ENCODE measurements at regions not wholly inside any gene's neighbourhood (a gene's known extent, or its start where the extent isn't known, plus 50 kb on each side); places are given as distances from the start of the nearest gene placed in this dataset.

GRCh38 chr12:67504026-67504425, 144.5 kb upstream of the DYRK2 start:
- DNase-seq: no peak

GRCh38 chr12:67506739-67507138, 141.8 kb upstream of the DYRK2 start:
- DNase-seq: no peak

GRCh38 chr12:67508830-67509229, 139.7 kb upstream of the DYRK2 start:
- DNase-seq: no peak

- no peak for DNase-seq
Measured at GRCh38 chr12:67509666-67510386, 138.7 kb upstream of the DYRK2 start.

GRCh38 chr12:67512061-67512460, 136.5 kb upstream of the DYRK2 start:
- no peak for DNase-seq

- DNase-seq: no peak
Measured at GRCh38 chr12:67514502-67514901, 134.0 kb upstream of the DYRK2 start.

- DNase-seq: peak; percentile 3 to 6
Measured at GRCh38 chr12:67515679-67516340, 132.7 kb upstream of the DYRK2 start.

- no peak for DNase-seq
Measured at GRCh38 chr12:67517181-67517887, 131.2 kb upstream of the DYRK2 start.

GRCh38 chr12:67519484-67520433, 128.8 kb upstream of the DYRK2 start:
- DNase-seq: no peak

GRCh38 chr12:67520606-67521005, 127.9 kb upstream of the DYRK2 start:
- no peak for DNase-seq

GRCh38 chr12:67522222-67522621, 126.3 kb upstream of the DYRK2 start:
- DNase-seq: no peak

- DNase-seq: no peak
Measured at GRCh38 chr12:67523538-67523937, 125.0 kb upstream of the DYRK2 start.

GRCh38 chr12:67524861-67525616, 123.5 kb upstream of the DYRK2 start:
- no peak for DNase-seq

- DNase-seq: no peak
Measured at GRCh38 chr12:67525617-67525884, 123.0 kb upstream of the DYRK2 start.

GRCh38 chr12:67526129-67526528, 122.4 kb upstream of the DYRK2 start:
- no peak for DNase-seq

- no peak for DNase-seq
Measured at GRCh38 chr12:67531051-67531450, 117.5 kb upstream of the DYRK2 start.

- DNase-seq: no peak
Measured at GRCh38 chr12:67531501-67531900, 117.0 kb upstream of the DYRK2 start.

- no peak for DNase-seq
Measured at GRCh38 chr12:67533159-67533558, 115.4 kb upstream of the DYRK2 start.

- DNase-seq: no peak
Measured at GRCh38 chr12:67534046-67534445, 114.5 kb upstream of the DYRK2 start.

- DNase-seq: no peak
Measured at GRCh38 chr12:67534681-67535080, 113.9 kb upstream of the DYRK2 start.

- no peak for DNase-seq
Measured at GRCh38 chr12:67535176-67535575, 113.4 kb upstream of the DYRK2 start.

GRCh38 chr12:67535971-67536370, 112.6 kb upstream of the DYRK2 start:
- no peak for DNase-seq

Data from activated CD4-positive, alpha-beta T cell treated with anti-CD3 and anti-CD28 coated beads, Interleukin-2, amount 50 U/mL, for 48 hours (primary cell).